GM19463 (cell line): ENCODE measurements at regions not wholly inside any gene's neighbourhood (a gene's known extent, or its start where the extent isn't known, plus 50 kb on each side); places are given as distances from the start of the nearest gene placed in this dataset.
A peak's percentile ranks its signal among the peaks of the same experiment; 100 is the strongest.

ENCODE experiments used
- ATAC-seq: cut with Tn5 transposase; IDR thresholded peaks from one replicate; pipeline ENCODE4 v1.9.1; 2021; ENCODE audit warnings: mild to moderate bottlenecking, moderate library complexity; ENCODE audit not compliant: unreplicated experiment

- ATAC-seq, result no peak
These were observed 500.8 kb downstream of the INSC start for GRCh38 chr11:15615398-15616096.

GRCh38 chr11:15616130-15617105 lies 501.7 kb downstream of the INSC start:
- ATAC-seq, result no peak

GRCh38 chr11:15617126-15617525 lies 502.4 kb downstream of the INSC start:
- no peak for ATAC-seq

GRCh38 chr11:15618583-15619032 lies 503.9 kb downstream of the INSC start:
- no peak for ATAC-seq

- ATAC-seq, result no peak
These were observed 506.8 kb downstream of the INSC start for GRCh38 chr11:15621565-15621964.

- no peak for ATAC-seq
These were observed 507.6 kb downstream of the INSC start for GRCh38 chr11:15622231-15622890.

- ATAC-seq, result no peak
These were observed 510.0 kb downstream of the INSC start for GRCh38 chr11:15624701-15625100.

- ATAC-seq, result no peak
These were observed 511.0 kb downstream of the INSC start for GRCh38 chr11:15625691-15626090.

GRCh38 chr11:15627560-15627959 lies 512.8 kb downstream of the INSC start:
- ATAC-seq, result no peak

- ATAC-seq, result no peak
These were observed 515.1 kb downstream of the INSC start for GRCh38 chr11:15629690-15630321.

GRCh38 chr11:15630896-15631295 lies 516.2 kb downstream of the INSC start:
- ATAC-seq, result no peak

GRCh38 chr11:15635521-15635920 lies 520.8 kb downstream of the INSC start:
- no peak for ATAC-seq

- ATAC-seq, result no peak
These were observed 521.9 kb downstream of the INSC start for GRCh38 chr11:15636521-15637089.

GRCh38 chr11:15638386-15638787 lies 523.7 kb downstream of the INSC start:
- no peak for ATAC-seq

GRCh38 chr11:15640318-15640717 lies 525.6 kb downstream of the INSC start:
- no peak for ATAC-seq

- ATAC-seq, result peak; percentile 81
These were observed 526.7 kb downstream of the INSC start for GRCh38 chr11:15641271-15642045.

GRCh38 chr11:15645201-15645600 lies 530.5 kb downstream of the INSC start:
- ATAC-seq, result no peak

- peak; percentile 2 for ATAC-seq
These were observed 534.8 kb downstream of the INSC start for GRCh38 chr11:15649371-15650104.
